ENCODE measurements at regions not wholly inside any gene's neighbourhood (a gene's known extent, or its start where the extent isn't known, plus 50 kb on each side); places are given as distances from the start of the nearest gene placed in this dataset.

DNA sequence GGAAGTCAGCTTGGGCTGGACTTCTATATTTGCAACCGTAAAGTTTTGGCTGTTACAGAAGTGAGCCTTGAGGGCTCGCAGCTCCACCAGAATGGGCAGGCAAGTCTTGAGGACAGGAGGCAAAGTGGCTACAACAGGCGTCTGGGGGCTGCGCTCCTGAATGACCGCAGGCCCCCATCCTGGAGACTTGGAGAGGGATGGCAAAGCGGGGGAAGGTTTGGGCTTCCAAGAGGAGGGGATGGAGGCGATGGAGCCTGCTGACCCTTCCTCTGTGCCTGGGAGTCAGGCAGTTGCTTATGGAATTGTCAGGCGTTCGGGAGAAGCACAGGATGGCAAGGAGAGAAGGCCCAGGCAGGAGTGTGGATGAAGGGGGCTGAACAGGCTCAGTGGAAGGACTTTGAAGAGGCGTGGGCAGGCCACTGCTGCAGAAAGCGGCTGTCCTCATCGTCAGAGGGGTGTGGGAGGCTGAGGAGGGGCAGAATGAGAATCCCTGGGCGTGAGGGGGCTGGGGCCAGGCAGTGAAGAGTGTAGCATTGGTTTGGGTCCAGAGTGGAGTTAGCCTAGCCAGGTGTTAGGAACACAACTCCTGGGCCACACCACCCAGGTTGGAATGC lies 72.3 kb downstream of the INHBB start:
- no peak for DNase-seq (ENCODE audit: low read depth, low spot score)
- in situ Hi-C loops (cut with HindIII; ENCODE audit: low sequenced_read_pairs): no loop called here
- TF ChIP-seq CTCF (IDR thresholded peaks at IDR 0.05; ENCODE audit: low read depth, low read length): no peak
- H3K4me3 ChIP-seq (ENCODE audit: low read depth, low read length): no peak overlapping the region

DNA sequence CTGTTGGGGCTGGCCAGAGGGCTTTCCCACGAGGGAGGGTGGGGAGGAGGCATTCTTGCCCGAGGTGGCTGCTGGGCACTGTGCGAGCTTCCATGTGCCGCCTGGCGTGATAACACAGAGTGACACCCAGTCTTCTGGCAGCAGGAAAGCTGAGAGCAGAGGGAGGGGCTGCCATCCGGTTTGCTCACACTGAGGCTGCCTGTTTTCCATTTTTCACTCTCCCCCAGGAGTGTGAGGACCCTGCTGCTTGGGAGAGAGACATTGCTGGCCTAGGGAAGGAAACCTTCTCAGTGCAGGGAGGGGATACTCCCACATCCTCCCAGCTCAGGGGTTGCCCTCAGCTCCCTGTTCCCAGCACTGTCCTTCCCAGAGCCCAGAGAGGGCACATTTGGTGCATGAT lies 73.1 kb downstream of the INHBB start:
- TF ChIP-seq CTCF (IDR thresholded peaks at IDR 0.05; ENCODE audit: low read depth, low read length): no peak
- in situ Hi-C loops (cut with HindIII; ENCODE audit: low sequenced_read_pairs): no loop called here
- H3K4me3 ChIP-seq (ENCODE audit: low read depth, low read length): no peak overlapping the region
- DNase-seq (ENCODE audit: low read depth, low spot score): no peak

GRCh38 chr2:120419955-120420354 lies 74.0 kb downstream of the INHBB start:
- TF ChIP-seq CTCF (IDR thresholded peaks at IDR 0.05; ENCODE audit: low read depth, low read length): no peak
- no peak overlapping the region for H3K4me3 ChIP-seq (ENCODE audit: low read depth, low read length)
- in situ Hi-C loops (cut with HindIII; ENCODE audit: low sequenced_read_pairs): no loop called here
- no peak for DNase-seq (ENCODE audit: low read depth, low spot score)

DNA sequence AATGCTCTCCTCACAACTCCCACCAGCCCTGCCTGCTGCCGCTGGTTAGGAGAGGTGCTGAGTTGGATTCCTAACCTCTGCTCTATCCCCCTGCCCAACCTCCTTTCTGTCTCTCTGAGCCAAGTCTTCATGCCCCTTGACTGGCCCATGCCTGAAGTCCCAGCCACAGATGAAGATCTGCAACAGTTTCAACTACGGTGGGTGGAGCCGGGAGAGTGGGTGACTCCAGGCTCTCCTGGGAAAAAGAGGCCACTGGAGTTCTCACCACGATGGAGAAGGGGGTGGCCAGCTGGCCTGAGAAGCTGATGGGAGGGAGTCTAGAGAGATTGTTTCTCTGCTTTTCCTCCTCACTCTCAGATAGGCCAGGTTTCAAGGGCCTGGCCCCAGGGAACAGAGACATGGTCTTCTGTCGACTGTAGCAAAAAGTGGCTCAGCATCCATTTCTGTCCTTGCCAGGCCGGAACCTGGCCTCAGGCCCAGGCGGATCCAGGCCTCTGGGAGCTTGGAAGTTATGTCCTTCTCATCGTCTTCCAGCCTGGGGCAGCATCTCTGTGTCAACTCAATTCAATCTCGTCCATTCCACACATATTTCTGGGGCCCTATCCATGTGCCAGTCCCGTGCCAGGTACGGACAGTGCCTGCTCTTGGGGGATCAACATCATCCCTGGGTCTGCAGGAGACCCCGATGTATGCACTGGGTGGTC lies 75.3 kb downstream of the INHBB start:
- H3K4me3 ChIP-seq (ENCODE audit: low read depth, low read length): no peak overlapping the region
- TF ChIP-seq CTCF (IDR thresholded peaks at IDR 0.05; ENCODE audit: low read depth, low read length): no peak
- in situ Hi-C loops (cut with HindIII; ENCODE audit: low sequenced_read_pairs): no loop called here
- no peak for DNase-seq (ENCODE audit: low read depth, low spot score)

DNA sequence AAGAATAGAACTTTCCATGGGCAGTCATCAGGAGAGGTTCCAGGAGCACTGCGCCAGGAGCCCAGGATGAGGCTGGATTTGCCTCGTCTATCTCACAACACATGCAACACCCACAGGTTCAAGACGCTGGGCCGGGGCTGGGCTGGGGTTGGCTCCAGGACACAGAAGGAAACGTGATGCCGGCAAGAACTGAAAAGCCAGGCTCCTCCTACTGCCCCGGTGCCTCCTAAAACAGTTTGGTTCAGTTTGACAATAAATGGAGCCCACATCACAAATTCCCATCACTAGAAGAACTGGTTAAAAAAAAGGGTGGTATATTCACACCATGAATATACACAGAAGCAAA lies 75.9 kb downstream of the INHBB start:
- TF ChIP-seq CTCF (IDR thresholded peaks at IDR 0.05; ENCODE audit: low read depth, low read length): no peak
- DNase-seq (ENCODE audit: low read depth, low spot score): no peak
- in situ Hi-C loops (cut with HindIII; ENCODE audit: low sequenced_read_pairs): no loop called here

DNA sequence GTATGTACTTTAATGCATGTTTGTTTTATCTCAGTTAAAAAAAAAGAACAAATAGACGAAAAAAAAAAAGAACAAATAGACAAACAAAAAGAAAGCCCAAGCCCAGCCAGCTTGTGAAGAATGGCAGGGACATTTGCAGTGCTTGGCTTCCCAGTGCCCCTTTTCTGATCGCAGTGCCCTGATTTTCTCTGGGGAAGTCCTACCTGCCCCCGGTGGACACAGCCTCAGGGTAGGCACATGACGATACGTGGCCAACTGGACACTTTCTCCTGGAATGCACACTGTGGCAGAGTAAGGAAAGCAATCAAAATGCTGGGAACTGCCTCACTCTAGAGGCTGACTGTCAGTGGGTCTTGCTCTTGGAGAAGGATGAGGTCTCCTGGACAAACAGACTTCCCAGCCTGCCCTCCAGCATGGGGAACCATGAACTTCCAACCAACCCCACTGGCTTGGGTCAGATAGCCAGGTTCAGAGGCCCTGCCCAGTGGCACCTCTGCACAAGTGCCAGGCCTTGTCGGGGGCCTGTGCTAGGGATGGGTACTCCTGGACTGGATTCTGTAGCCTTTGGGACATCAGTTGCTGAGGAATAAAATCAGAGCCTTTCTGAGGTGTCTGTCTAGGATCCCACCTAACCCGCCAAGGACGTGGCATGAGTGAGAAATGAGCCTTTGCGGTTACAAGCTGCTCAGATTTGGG lies 76.7 kb downstream of the INHBB start:
- no peak overlapping the region for H3K4me3 ChIP-seq (ENCODE audit: low read depth, low read length)
- TF ChIP-seq CTCF (IDR thresholded peaks at IDR 0.05; ENCODE audit: low read depth, low read length): no peak
- DNase-seq (ENCODE audit: low read depth, low spot score): no peak
- in situ Hi-C loops (cut with HindIII; ENCODE audit: low sequenced_read_pairs): no loop called here

More for the DNA sequence above, 75.9 kb downstream of the INHBB start:
- H3K4me3 ChIP-seq (ENCODE audit: low read depth, low read length): no peak overlapping the region

Data from astrocyte of the spinal cord (primary cell).